MM.1S (cell line): ENCODE measurements at regions not wholly inside any gene's neighbourhood (a gene's known extent, or its start where the extent isn't known, plus 50 kb on each side); places are given as distances from the start of the nearest gene placed in this dataset.
"Not testable (repeated sequence)": the region's sequence is repeated elsewhere in the genome, so short reads cannot be mapped to it uniquely, and the experiment has no call there.

ENCODE experiments used
- DNase-seq: peaks from one replicate; pipeline ENCODE4 v3.0.0-alpha.2; 2015
- H2AFZ ChIP-seq: fragments of 300-600 bp; sonication (generic); 2 replicates; pipeline ENCODE4 v1.6.0; 2016; ENCODE audit warnings: antibody characterized with exemption, low read length
- H3F3A ChIP-seq: fragments of 300-600 bp; sonication (generic); 2 replicates; pipeline ENCODE4 v1.6.1; 2016; ENCODE audit warnings: mild to moderate bottlenecking, antibody characterized with exemption, low read length, moderate library complexity, mixed read lengths; ENCODE audit not compliant: insufficient read depth
- H3K27ac ChIP-seq: fragments of 300-600 bp; sonication (generic); 2 replicates; pipeline ENCODE4 v1.5.1; 2016; ENCODE audit warnings: mild to moderate bottlenecking, low read length
- H3K27me3 ChIP-seq: fragments of 300-600 bp; sonication (generic); replicated peaks from 2 replicates; pipeline ENCODE4 v1.6.0; 2016; ENCODE audit warnings: low read length; ENCODE audit not compliant: insufficient read depth
- H3K36me3 ChIP-seq: fragments of 300-600 bp; sonication (generic); replicated peaks from 2 replicates; pipeline ENCODE4 v1.6.1; 2016; ENCODE audit warnings: mild to moderate bottlenecking, low read length, mixed read lengths; ENCODE audit not compliant: insufficient read depth
- H3K4me1 ChIP-seq: fragments of 300-600 bp; sonication (generic); 2 replicates; pipeline ENCODE4 v1.6.1; 2016; ENCODE audit warnings: low read length, mixed read lengths
- H3K4me2 ChIP-seq: fragments of 300-600 bp; sonication (generic); 2 replicates; pipeline ENCODE4 v1.6.0; 2016; ENCODE audit warnings: low read depth, low read length
- H3K4me3 ChIP-seq: fragments of 300-600 bp; sonication (generic); 2 replicates; pipeline ENCODE4 v1.5.1; 2016; ENCODE audit warnings: low read length, mixed read lengths
- H3K79me2 ChIP-seq: fragments of 300-600 bp; sonication (generic); 2 replicates; pipeline ENCODE4 v1.6.1; 2016; ENCODE audit warnings: mixed run types, low read length, mixed read lengths
- H3K9ac ChIP-seq: fragments of 300-600 bp; sonication (generic); 2 replicates; pipeline ENCODE4 v1.6.1; 2016; ENCODE audit warnings: low read length, mixed read lengths
- H3K9me2 ChIP-seq: fragments of 300-600 bp; sonication (generic); replicated peaks from 2 replicates; pipeline ENCODE4 v1.6.1; 2016; ENCODE audit warnings: mild to moderate bottlenecking, low read length, mixed read lengths; ENCODE audit not compliant: insufficient read depth
- H3K9me3 ChIP-seq: fragments of 300-600 bp; sonication (generic); replicated peaks from 2 replicates; pipeline ENCODE4 v1.6.1; 2016; ENCODE audit warnings: mild to moderate bottlenecking, low read length, mixed read lengths; ENCODE audit not compliant: insufficient read depth
- H4K20me1 ChIP-seq: fragments of 300-600 bp; sonication (generic); 2 replicates; pipeline ENCODE4 v1.6.1; 2016; ENCODE audit warnings: mild to moderate bottlenecking, low read length, moderate library complexity, mixed read lengths; ENCODE audit not compliant: insufficient read depth
- EZH2 ChIP-seq: fragments of 300-600 bp; sonication (generic); optimal IDR thresholded peaks from 2 replicates; pipeline ENCODE3; 2017; ENCODE audit warnings: low read depth, mild to moderate bottlenecking, antibody characterized with exemption, low read length, mixed read lengths
- EZH2phosphoT487 ChIP-seq: fragments of 300-600 bp; sonication (generic); IDR thresholded peaks from 2 replicates; pipeline ENCODE4 v1.6.1; 2018; ENCODE audit warnings: antibody characterized with exemption, low read length
- TF ChIP-seq, protein P1 (sequence below): fragments of 300-600 bp; sonication (generic); IDR thresholded peaks from 2 replicates; pipeline ENCODE4 v1.5.1; 2016; ENCODE audit warnings: antibody characterized with exemption, low read length, mixed read lengths

- Histone ChIP-seq H3K27me3 (peaks cover 37% of the 10 kb centered on the region), H3K36me3 (no peaks in the 10 kb centered on the region), H3K4me2 (no peak overlapping the region), H3F3A (no peaks in the 10 kb centered on the region), H4K20me1 (no peaks in the 10 kb centered on the region), H3K4me1 (no peaks in the 10 kb centered on the region), H2AFZ (no peak overlapping the region), H3K9me3 (no peaks in the 10 kb centered on the region), H3K9ac (no peak overlapping the region), H3K9me2 (no peaks in the 10 kb centered on the region), H3K79me2 (no peaks in the 10 kb centered on the region), H3K4me3 (no peak overlapping the region), H3K27ac (no peak overlapping the region)
- TF ChIP-seq EZH2: no peak
- TF ChIP-seq, protein P1, sequence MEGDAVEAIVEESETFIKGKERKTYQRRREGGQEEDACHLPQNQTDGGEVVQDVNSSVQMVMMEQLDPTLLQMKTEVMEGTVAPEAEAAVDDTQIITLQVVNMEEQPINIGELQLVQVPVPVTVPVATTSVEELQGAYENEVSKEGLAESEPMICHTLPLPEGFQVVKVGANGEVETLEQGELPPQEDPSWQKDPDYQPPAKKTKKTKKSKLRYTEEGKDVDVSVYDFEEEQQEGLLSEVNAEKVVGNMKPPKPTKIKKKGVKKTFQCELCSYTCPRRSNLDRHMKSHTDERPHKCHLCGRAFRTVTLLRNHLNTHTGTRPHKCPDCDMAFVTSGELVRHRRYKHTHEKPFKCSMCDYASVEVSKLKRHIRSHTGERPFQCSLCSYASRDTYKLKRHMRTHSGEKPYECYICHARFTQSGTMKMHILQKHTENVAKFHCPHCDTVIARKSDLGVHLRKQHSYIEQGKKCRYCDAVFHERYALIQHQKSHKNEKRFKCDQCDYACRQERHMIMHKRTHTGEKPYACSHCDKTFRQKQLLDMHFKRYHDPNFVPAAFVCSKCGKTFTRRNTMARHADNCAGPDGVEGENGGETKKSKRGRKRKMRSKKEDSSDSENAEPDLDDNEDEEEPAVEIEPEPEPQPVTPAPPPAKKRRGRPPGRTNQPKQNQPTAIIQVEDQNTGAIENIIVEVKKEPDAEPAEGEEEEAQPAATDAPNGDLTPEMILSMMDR: no peak
- no peak for TF ChIP-seq EZH2phosphoT487
- DNase-seq: no peak
These were observed 105.6 kb downstream of the TMEM121 start for GRCh38 chr14:105632010-105632409.

DNA sequence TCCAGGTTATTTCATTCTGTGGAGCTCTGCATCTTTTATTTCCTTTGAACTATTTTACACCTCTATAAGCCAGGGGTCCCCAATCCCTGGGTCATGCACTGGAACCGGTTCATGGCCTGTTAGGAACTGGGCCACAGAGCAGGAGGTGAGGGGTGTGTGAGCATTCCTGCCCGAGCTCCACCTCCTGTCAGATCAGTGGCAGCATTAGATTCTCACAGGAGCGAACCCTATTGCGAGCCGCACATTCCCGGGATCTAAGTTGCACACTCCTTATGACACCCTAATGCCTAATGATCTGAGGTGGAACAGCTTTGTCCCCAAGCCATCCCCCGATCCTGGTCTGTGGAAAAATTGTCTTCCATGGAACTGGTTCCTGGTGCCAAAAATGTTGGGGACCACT lies 107.2 kb downstream of the TMEM121 start:
- H3K4me2 ChIP-seq, H3K27ac ChIP-seq, H3F3A ChIP-seq, H3K9ac ChIP-seq, H2AFZ ChIP-seq, H4K20me1 ChIP-seq, H3K4me3 ChIP-seq, H3K9me2 ChIP-seq, H3K36me3 ChIP-seq, H3K4me1 ChIP-seq, H3K9me3 ChIP-seq, H3K79me2 ChIP-seq, DNase-seq: not testable (repeated sequence)
- peaks cover 28% of the 10 kb centered on the region for H3K27me3 ChIP-seq

DNA sequence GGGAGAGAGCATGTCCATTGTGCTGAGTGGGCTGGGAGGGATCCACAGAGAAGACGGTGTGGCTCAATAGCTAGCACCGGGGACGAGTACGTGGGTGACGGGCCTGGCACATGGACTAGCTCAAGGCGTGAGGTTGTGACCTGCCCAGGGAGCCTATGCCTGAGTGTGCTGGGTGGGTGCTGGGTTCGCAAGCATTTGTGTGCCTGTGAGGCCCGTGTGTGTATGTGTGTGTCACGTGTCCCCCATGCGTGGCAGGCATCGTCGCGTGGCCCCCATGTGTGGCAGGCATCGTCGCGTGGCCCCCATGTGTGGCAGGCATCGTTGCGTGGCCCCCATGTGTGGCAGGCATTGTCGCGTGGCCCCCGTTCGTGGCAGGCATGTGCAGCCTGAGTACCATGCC lies 109.2 kb downstream of the TMEM121 start:
- H2AFZ ChIP-seq: no peak overlapping the region
- no peak overlapping the region for H3K9ac ChIP-seq
- no peak for DNase-seq
- H3K9me3 ChIP-seq: no peaks in the 10 kb centered on the region
- TF ChIP-seq EZH2phosphoT487: no peak
- TF ChIP-seq, protein P1: no peak
- TF ChIP-seq EZH2: no peak
- H4K20me1 ChIP-seq: no peaks in the 10 kb centered on the region
- no peaks in the 10 kb centered on the region for H3F3A ChIP-seq
- no peak overlapping the region for H3K4me2 ChIP-seq
- H3K9me2 ChIP-seq: no peaks in the 10 kb centered on the region
- no peak overlapping the region for H3K27ac ChIP-seq
- H3K79me2 ChIP-seq: no peaks in the 10 kb centered on the region
- H3K36me3 ChIP-seq: no peaks in the 10 kb centered on the region
- H3K4me3 ChIP-seq: no peak overlapping the region
- H3K4me1 ChIP-seq: no peaks in the 10 kb centered on the region
- H3K27me3 ChIP-seq: peaks cover 20% of the 10 kb centered on the region

- H3K9me2 ChIP-seq, H3K4me2 ChIP-seq, H4K20me1 ChIP-seq, H3K27ac ChIP-seq, DNase-seq, H2AFZ ChIP-seq, H3F3A ChIP-seq, H3K9ac ChIP-seq, H3K9me3 ChIP-seq, H3K4me3 ChIP-seq, H3K4me1 ChIP-seq, H3K36me3 ChIP-seq, H3K79me2 ChIP-seq: not testable (repeated sequence)
- peaks cover 16% of the 10 kb centered on the region for H3K27me3 ChIP-seq
These were observed 109.6 kb downstream of the TMEM121 start for GRCh38 chr14:105636021-105636420.
